H1 (cell line): ENCODE measurements at regions not wholly inside any gene's neighbourhood (a gene's known extent, or its start where the extent isn't known, plus 50 kb on each side); places are given as distances from the start of the nearest gene placed in this dataset.

ENCODE experiments used
- CHD2 ChIP-seq: IDR thresholded peaks from 2 replicates; pipeline ENCODE4 v1.6.1; 2012; ENCODE audit warnings: low read length, improper control_type of control experiment
- KDM5A ChIP-seq: fragments of 200-600 bp; IDR thresholded peaks from 2 replicates; pipeline ENCODE4 v1.7.1; 2012; ENCODE audit warnings: mild to moderate bottlenecking, low read length, inconsistent platforms, mixed read lengths
- PHF8 ChIP-seq: fragments of 200-600 bp; sonication (generic); conservative IDR thresholded peaks from 2 replicates; pipeline ENCODE4 v1.7.1; 2012; ENCODE audit warnings: low read depth, mild to moderate bottlenecking, inconsistent platforms, low read length, moderate library complexity
- RAD21 ChIP-seq, 2 experiments: IDR thresholded peaks in 1 of 2; conservative IDR thresholded peaks in 1 of 2; 2 replicates each; pipeline ENCODE4 v1.6.1; 2011; ENCODE audit warnings: low read depth in 2 of 2, low read length in 2 of 2, improper control_type of control experiment in 1 of 2, inconsistent platforms in 1 of 2, mild to moderate bottlenecking in 1 of 2, moderate library complexity in 1 of 2
- SP2 ChIP-seq: IDR thresholded peaks from 2 replicates; pipeline ENCODE4 v1.6.1; 2012; ENCODE audit warnings: mild to moderate bottlenecking, low read length, inconsistent platforms
- SRF ChIP-seq: IDR thresholded peaks from 2 replicates; pipeline ENCODE4 v1.6.1; 2011; ENCODE audit warnings: mild to moderate bottlenecking, low read depth, low read length, moderate library complexity
- TF ChIP-seq, protein P1 (sequence below): fragments of 300-600 bp; sonication (generic); IDR thresholded peaks from 2 replicates; pipeline ENCODE4 v1.7.1; 2012; ENCODE audit warnings: low read length, moderate library complexity, mild to moderate bottlenecking, inconsistent platforms; ENCODE audit not compliant: insufficient replicate concordance
- TF ChIP-seq, protein P2 (sequence below): IDR thresholded peaks from 2 replicates; pipeline ENCODE4 v1.6.1; 2012; ENCODE audit warnings: inconsistent platforms

DNA sequence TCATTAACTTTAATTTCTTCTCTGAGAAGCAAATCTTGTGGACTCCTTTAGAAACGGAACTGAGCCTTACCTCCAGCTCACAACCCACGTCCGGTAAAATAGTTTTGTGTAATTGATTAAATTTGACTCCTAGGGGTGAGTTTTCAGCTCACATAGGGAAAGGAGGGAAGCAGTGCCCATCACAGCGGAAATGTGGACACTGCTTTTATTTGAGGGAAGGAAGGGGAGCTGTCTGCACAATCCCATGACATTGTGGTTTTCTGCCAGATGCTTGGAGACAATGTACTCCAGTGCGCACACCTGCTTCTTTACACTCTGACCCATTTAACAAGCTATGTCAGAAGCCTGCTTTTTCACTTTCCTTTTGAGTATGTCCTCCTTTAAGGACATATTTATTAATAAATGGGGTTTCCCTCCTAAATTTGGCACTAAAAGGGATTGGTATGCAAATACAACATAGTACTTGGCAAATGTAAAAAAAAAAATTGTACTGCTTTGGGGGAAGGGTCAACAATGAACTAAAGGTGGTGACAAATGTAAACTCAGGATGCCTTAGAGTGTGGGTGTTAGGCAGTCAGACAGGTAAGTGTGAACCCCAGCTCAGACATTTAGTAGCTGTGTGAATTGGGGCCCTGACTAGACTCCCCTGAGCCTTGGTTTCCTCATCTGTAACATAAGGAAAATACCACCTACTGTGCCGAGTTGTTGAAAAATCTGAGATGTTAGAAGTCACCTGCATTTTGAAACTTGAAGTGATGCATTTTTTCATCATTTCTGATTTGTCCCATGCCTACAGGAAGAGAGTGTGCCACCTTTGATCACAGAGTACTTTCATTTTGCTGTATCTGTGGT, 90.2 kb upstream of the KLF6 start (continued):
- TF ChIP-seq, protein P1, sequence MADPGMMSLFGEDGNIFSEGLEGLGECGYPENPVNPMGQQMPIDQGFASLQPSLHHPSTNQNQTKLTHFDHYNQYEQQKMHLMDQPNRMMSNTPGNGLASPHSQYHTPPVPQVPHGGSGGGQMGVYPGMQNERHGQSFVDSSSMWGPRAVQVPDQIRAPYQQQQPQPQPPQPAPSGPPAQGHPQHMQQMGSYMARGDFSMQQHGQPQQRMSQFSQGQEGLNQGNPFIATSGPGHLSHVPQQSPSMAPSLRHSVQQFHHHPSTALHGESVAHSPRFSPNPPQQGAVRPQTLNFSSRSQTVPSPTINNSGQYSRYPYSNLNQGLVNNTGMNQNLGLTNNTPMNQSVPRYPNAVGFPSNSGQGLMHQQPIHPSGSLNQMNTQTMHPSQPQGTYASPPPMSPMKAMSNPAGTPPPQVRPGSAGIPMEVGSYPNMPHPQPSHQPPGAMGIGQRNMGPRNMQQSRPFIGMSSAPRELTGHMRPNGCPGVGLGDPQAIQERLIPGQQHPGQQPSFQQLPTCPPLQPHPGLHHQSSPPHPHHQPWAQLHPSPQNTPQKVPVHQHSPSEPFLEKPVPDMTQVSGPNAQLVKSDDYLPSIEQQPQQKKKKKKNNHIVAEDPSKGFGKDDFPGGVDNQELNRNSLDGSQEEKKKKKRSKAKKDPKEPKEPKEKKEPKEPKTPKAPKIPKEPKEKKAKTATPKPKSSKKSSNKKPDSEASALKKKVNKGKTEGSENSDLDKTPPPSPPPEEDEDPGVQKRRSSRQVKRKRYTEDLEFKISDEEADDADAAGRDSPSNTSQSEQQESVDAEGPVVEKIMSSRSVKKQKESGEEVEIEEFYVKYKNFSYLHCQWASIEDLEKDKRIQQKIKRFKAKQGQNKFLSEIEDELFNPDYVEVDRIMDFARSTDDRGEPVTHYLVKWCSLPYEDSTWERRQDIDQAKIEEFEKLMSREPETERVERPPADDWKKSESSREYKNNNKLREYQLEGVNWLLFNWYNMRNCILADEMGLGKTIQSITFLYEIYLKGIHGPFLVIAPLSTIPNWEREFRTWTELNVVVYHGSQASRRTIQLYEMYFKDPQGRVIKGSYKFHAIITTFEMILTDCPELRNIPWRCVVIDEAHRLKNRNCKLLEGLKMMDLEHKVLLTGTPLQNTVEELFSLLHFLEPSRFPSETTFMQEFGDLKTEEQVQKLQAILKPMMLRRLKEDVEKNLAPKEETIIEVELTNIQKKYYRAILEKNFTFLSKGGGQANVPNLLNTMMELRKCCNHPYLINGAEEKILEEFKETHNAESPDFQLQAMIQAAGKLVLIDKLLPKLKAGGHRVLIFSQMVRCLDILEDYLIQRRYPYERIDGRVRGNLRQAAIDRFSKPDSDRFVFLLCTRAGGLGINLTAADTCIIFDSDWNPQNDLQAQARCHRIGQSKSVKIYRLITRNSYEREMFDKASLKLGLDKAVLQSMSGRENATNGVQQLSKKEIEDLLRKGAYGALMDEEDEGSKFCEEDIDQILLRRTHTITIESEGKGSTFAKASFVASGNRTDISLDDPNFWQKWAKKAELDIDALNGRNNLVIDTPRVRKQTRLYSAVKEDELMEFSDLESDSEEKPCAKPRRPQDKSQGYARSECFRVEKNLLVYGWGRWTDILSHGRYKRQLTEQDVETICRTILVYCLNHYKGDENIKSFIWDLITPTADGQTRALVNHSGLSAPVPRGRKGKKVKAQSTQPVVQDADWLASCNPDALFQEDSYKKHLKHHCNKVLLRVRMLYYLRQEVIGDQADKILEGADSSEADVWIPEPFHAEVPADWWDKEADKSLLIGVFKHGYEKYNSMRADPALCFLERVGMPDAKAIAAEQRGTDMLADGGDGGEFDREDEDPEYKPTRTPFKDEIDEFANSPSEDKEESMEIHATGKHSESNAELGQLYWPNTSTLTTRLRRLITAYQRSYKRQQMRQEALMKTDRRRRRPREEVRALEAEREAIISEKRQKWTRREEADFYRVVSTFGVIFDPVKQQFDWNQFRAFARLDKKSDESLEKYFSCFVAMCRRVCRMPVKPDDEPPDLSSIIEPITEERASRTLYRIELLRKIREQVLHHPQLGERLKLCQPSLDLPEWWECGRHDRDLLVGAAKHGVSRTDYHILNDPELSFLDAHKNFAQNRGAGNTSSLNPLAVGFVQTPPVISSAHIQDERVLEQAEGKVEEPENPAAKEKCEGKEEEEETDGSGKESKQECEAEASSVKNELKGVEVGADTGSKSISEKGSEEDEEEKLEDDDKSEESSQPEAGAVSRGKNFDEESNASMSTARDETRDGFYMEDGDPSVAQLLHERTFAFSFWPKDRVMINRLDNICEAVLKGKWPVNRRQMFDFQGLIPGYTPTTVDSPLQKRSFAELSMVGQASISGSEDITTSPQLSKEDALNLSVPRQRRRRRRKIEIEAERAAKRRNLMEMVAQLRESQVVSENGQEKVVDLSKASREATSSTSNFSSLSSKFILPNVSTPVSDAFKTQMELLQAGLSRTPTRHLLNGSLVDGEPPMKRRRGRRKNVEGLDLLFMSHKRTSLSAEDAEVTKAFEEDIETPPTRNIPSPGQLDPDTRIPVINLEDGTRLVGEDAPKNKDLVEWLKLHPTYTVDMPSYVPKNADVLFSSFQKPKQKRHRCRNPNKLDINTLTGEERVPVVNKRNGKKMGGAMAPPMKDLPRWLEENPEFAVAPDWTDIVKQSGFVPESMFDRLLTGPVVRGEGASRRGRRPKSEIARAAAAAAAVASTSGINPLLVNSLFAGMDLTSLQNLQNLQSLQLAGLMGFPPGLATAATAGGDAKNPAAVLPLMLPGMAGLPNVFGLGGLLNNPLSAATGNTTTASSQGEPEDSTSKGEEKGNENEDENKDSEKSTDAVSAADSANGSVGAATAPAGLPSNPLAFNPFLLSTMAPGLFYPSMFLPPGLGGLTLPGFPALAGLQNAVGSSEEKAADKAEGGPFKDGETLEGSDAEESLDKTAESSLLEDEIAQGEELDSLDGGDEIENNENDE: no peak
- TF ChIP-seq SRF: no peak
- no peak for TF ChIP-seq KDM5A
- no peak for TF ChIP-seq PHF8
- no peak for TF ChIP-seq SP2
- TF ChIP-seq RAD21 (IDR thresholded peaks at IDR 0.05 in 1 of 2, conservative IDR thresholded peaks at IDR 0.05 in 1 of 2; ENCODE audit: low read depth in 2 of 2, low read length in 2 of 2): no peak
- TF ChIP-seq CHD2: no peak
- TF ChIP-seq, protein P2, sequence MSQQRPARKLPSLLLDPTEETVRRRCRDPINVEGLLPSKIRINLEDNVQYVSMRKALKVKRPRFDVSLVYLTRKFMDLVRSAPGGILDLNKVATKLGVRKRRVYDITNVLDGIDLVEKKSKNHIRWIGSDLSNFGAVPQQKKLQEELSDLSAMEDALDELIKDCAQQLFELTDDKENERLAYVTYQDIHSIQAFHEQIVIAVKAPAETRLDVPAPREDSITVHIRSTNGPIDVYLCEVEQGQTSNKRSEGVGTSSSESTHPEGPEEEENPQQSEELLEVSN: no peak
